SK-N-SH (cell line): ENCODE measurements at regions not wholly inside any gene's neighbourhood (a gene's known extent, or its start where the extent isn't known, plus 50 kb on each side); places are given as distances from the start of the nearest gene placed in this dataset.

Source experiments
- CTCF ChIA-PET: fragments of 300-600, 350-600 bp; formaldehyde crosslinking; extraction: SDS; loops from one replicate; lab custom pipeline; 2021; lab: Yijun Ruan, JAX
- POLR2A ChIA-PET: fragments of 350-600 bp; sonication (Branson Sonifier 250); formaldehyde crosslinking; extraction: SDS; loops from one replicate; lab custom pipeline; 2020; ENCODE audit warnings: antibody characterized with exemption, inconsistent platforms; lab: Yijun Ruan, JAX
- DNase-seq: peaks from one replicate; pipeline ENCODE4 v3.0.0; 2012
- H2AFZ ChIP-seq: fragments of 200-600 bp; sonication (generic); 2 replicates; pipeline ENCODE4 v1.8.1; 2016; ENCODE audit warnings: antibody characterized with exemption, mild to moderate bottlenecking, low read depth
- H3F3A ChIP-seq: fragments of 200-600 bp; sonication (generic); replicated peaks from 2 replicates; pipeline ENCODE3; 2016; ENCODE audit warnings: antibody characterized with exemption, mild to moderate bottlenecking; ENCODE audit not compliant: insufficient read depth
- H3K27ac ChIP-seq, 2 experiments: fragments of 200-500 bp in 1 of 2; fragments of 200-600 bp in 1 of 2; sonication (Bioruptor generic) in 1 of 2; sonication (generic), shearing (Covaris generic) in 1 of 2; 2 replicates each; pipeline versions ENCODE4 v1.5.1 to v1.6.1; 2014 to 2016; ENCODE audit warnings: low read depth in 2 of 2, inconsistent platforms in 1 of 2, low read length in 1 of 2, mild to moderate bottlenecking in 1 of 2, mixed read lengths in 1 of 2
- H3K27me3 ChIP-seq: fragments of 200-600 bp; sonication (generic), shearing (Covaris generic); 2 replicates; pipeline ENCODE4 v1.6.1; 2016; ENCODE audit warnings: mixed run types; ENCODE audit not compliant: insufficient read depth
- H3K36me3 ChIP-seq, 2 experiments: fragments of 200-500 bp in 1 of 2; fragments of 200-600 bp in 1 of 2; sonication (Bioruptor generic) in 1 of 2; sonication (generic) in 1 of 2; replicated peaks in 1 of 2; 2 replicates each; pipeline versions ENCODE3 to v1.5.1; 2014 to 2016; ENCODE audit warnings: low read length in 1 of 2, mild to moderate bottlenecking in 1 of 2; ENCODE audit not compliant: insufficient read depth in 2 of 2, control insufficient read depth in 1 of 2
- H3K4me1 ChIP-seq, 2 experiments: fragments of 200-500 bp in 1 of 2; fragments of 200-600 bp in 1 of 2; sonication (Bioruptor generic) in 1 of 2; sonication (generic), shearing (Covaris generic) in 1 of 2; 2 replicates each; pipeline versions ENCODE4 v1.5.1 to v1.6.1; 2014 to 2016; ENCODE audit warnings: low read depth in 1 of 2, low read length in 1 of 2, mixed run types in 1 of 2; ENCODE audit not compliant: insufficient read depth in 2 of 2, control insufficient read depth in 1 of 2
- H3K4me2 ChIP-seq: fragments of 200-600 bp; sonication (generic), shearing (Covaris generic); 2 replicates; pipeline ENCODE4 v1.6.1; 2017; ENCODE audit warnings: mixed run types
- H3K4me3 ChIP-seq, 2 experiments: fragments of 200-500 bp in 1 of 2; fragments of 200-600 bp in 1 of 2; sonication (Bioruptor generic) in 1 of 2; sonication (generic), shearing (Covaris generic) in 1 of 2; 2 replicates each; pipeline versions ENCODE4 v1.5.1 to v1.8.1; 2014 to 2016; ENCODE audit warnings: low read depth in 2 of 2, inconsistent platforms in 1 of 2, low read length in 1 of 2, mild to moderate bottlenecking in 1 of 2, mixed read lengths in 1 of 2, moderate library complexity in 1 of 2
- H3K79me2 ChIP-seq: fragments of 200-600 bp; sonication (generic); 2 replicates; pipeline ENCODE4 v1.8.1; 2017; ENCODE audit warnings: mild to moderate bottlenecking; ENCODE audit not compliant: insufficient read depth
- H3K9ac ChIP-seq: fragments of 200-600 bp; sonication (generic); 2 replicates; pipeline ENCODE4 v1.6.1; 2017; ENCODE audit warnings: mixed run types
- H3K9me2 ChIP-seq: fragments of 200-600 bp; sonication (generic); 2 replicates; pipeline ENCODE4 v1.6.1; 2017; ENCODE audit warnings: mixed run types
- H3K9me3 ChIP-seq: fragments of 200-600 bp; sonication (generic); 2 replicates; pipeline ENCODE4 v1.6.1; 2017; ENCODE audit warnings: mixed run types, mild to moderate bottlenecking, moderate library complexity
- H4K20me1 ChIP-seq: fragments of 200-600 bp; sonication (generic); 2 replicates; pipeline ENCODE4 v1.6.1; 2017; ENCODE audit warnings: mild to moderate bottlenecking, mixed run types; ENCODE audit not compliant: insufficient read depth
- ELF1 ChIP-seq: IDR thresholded peaks from 2 replicates; pipeline ENCODE4 v1.4.0; 2012
- EP300 ChIP-seq, 2 experiments: IDR thresholded peaks; 2 replicates each; pipeline versions ENCODE4 v1.4.0 to v1.6.1; 2012; ENCODE audit warnings: borderline replicate concordance in 1 of 2, low read depth in 1 of 2, low read length in 1 of 2
- EZH2phosphoT487 ChIP-seq: fragments of 200-600 bp; sonication (generic); IDR thresholded peaks from 2 replicates; pipeline ENCODE4 v1.6.1; 2017; ENCODE audit warnings: low read depth, mixed run types, mild to moderate bottlenecking, antibody characterized with exemption, moderate library complexity, borderline replicate concordance
- FOSL2 ChIP-seq: IDR thresholded peaks from 2 replicates; pipeline ENCODE4 v1.4.0; 2012; ENCODE audit warnings: low read depth, mild to moderate bottlenecking, moderate library complexity, borderline replicate concordance
- FOXJ3 ChIP-seq: sonication (generic); formaldehyde crosslinking; IDR thresholded peaks from 2 replicates; pipeline ENCODE4 v1.5.1; 2020; ENCODE audit warnings: mild to moderate bottlenecking, missing genetic modification reagents
- GABPA ChIP-seq: IDR thresholded peaks from 2 replicates; pipeline ENCODE4 v1.4.0; 2012; ENCODE audit warnings: low read depth, mild to moderate bottlenecking
- MEF2A ChIP-seq: IDR thresholded peaks from 2 replicates; pipeline ENCODE4 v1.4.0; 2012; ENCODE audit warnings: low read depth, borderline replicate concordance
- MXI1 ChIP-seq: IDR thresholded peaks from 2 replicates; pipeline ENCODE4 v1.6.1; 2012; ENCODE audit warnings: mild to moderate bottlenecking, low read depth, low read length, improper control_type of control experiment
- NRF1 ChIP-seq: IDR thresholded peaks from 2 replicates; pipeline ENCODE4 v1.6.1; 2012; ENCODE audit warnings: low read depth, mild to moderate bottlenecking, low read length
- RCOR1 ChIP-seq: fragments of 150-350 bp; IDR thresholded peaks from 2 replicates; pipeline ENCODE4 v1.6.1; 2017; ENCODE audit warnings: antibody characterized with exemption, low read length
- RFX5 ChIP-seq: IDR thresholded peaks from 2 replicates; pipeline ENCODE4 v1.6.1; 2012; ENCODE audit warnings: mild to moderate bottlenecking, improper control_type of control experiment, low read length
- TAF1 ChIP-seq: IDR thresholded peaks from 2 replicates; pipeline ENCODE4 v1.6.1; 2012; ENCODE audit warnings: low read depth, mild to moderate bottlenecking, low read length, moderate library complexity, borderline replicate concordance
- TCF12 ChIP-seq: IDR thresholded peaks from 2 replicates; pipeline ENCODE4 v1.4.0; 2012
- TEAD4 ChIP-seq: IDR thresholded peaks from 2 replicates; pipeline ENCODE4 v1.4.0; 2012; ENCODE audit warnings: mild to moderate bottlenecking, borderline replicate concordance; ENCODE audit not compliant: insufficient read depth
- YY1 ChIP-seq: IDR thresholded peaks from 2 replicates; pipeline ENCODE4 v1.4.0; 2012; ENCODE audit warnings: low read depth, mild to moderate bottlenecking
- WGBS: methylation state at CpG from one replicate; pipeline ENCODE4 v1.1.6; 2017; ENCODE audit warnings: low lambda C conversion rate; 5-methylcytosine and 5-hydroxymethylcytosine counted together
- TF ChIP-seq, protein P1 (sequence below): IDR thresholded peaks from 2 replicates; pipeline ENCODE4 v1.6.1; 2012; ENCODE audit warnings: mild to moderate bottlenecking, low read depth, low read length, moderate library complexity
- TF ChIP-seq, protein P2 (sequence below): IDR thresholded peaks from 2 replicates; pipeline ENCODE4; 2012
- TF ChIP-seq, protein P3 (sequence below): fragments of 200-600 bp; sonication (generic); IDR thresholded peaks from 2 replicates; pipeline ENCODE4 v1.6.1; 2017; ENCODE audit warnings: antibody characterized with exemption, mild to moderate bottlenecking, moderate library complexity

- TF ChIP-seq, protein P1, sequence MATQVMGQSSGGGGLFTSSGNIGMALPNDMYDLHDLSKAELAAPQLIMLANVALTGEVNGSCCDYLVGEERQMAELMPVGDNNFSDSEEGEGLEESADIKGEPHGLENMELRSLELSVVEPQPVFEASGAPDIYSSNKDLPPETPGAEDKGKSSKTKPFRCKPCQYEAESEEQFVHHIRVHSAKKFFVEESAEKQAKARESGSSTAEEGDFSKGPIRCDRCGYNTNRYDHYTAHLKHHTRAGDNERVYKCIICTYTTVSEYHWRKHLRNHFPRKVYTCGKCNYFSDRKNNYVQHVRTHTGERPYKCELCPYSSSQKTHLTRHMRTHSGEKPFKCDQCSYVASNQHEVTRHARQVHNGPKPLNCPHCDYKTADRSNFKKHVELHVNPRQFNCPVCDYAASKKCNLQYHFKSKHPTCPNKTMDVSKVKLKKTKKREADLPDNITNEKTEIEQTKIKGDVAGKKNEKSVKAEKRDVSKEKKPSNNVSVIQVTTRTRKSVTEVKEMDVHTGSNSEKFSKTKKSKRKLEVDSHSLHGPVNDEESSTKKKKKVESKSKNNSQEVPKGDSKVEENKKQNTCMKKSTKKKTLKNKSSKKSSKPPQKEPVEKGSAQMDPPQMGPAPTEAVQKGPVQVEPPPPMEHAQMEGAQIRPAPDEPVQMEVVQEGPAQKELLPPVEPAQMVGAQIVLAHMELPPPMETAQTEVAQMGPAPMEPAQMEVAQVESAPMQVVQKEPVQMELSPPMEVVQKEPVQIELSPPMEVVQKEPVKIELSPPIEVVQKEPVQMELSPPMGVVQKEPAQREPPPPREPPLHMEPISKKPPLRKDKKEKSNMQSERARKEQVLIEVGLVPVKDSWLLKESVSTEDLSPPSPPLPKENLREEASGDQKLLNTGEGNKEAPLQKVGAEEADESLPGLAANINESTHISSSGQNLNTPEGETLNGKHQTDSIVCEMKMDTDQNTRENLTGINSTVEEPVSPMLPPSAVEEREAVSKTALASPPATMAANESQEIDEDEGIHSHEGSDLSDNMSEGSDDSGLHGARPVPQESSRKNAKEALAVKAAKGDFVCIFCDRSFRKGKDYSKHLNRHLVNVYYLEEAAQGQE: no peak
- TF ChIP-seq NRF1: no peak
- TF ChIP-seq GABPA: no peak
- TF ChIP-seq, all 33 proteins: peak for 0
These were observed 339.7 kb upstream of the EDNRB start (continued) for GRCh38 chr13:78258304-78258703.

- no peaks in the 10 kb centered on the region; a peak in 1 of 4 replicates for H3K4me1 ChIP-seq
- H3K36me3 ChIP-seq: no peaks in the 10 kb centered on the region
- ChIA-PET CTCF (interaction anchor here (1.3 kb wide), 1 partner anchor 14 kb away, joined by 5 read pairs; no protein-coding TSS in a partner anchor), POLR2A (no interaction called here)
- no peaks in the 10 kb centered on the region for H3K79me2 ChIP-seq
- H4K20me1 ChIP-seq: no peaks in the 10 kb centered on the region
- H3K27me3 ChIP-seq: no peaks in the 10 kb centered on the region
- H3K9me3 ChIP-seq: no peaks in the 10 kb centered on the region
- no peak for TF ChIP-seq EP300 (IDR thresholded peaks at IDR 0.05; ENCODE audit: borderline replicate concordance in 1 of 2, low read depth in 1 of 2, low read length in 1 of 2)
- TF ChIP-seq TAF1: no peak
- TF ChIP-seq MXI1: no peak
- no peak for TF ChIP-seq YY1
- TF ChIP-seq TEAD4: no peak
- TF ChIP-seq FOXJ3 (CRISPR knock-in tag): no peak
- no peak for TF ChIP-seq RFX5
- no peak for TF ChIP-seq NRF1
- TF ChIP-seq ELF1: no peak
- TF ChIP-seq FOSL2: no peak
- no peak for TF ChIP-seq EZH2phosphoT487
- TF ChIP-seq MEF2A: no peak
- TF ChIP-seq GABPA: no peak
- TF ChIP-seq RCOR1: no peak
- TF ChIP-seq, protein P2, sequence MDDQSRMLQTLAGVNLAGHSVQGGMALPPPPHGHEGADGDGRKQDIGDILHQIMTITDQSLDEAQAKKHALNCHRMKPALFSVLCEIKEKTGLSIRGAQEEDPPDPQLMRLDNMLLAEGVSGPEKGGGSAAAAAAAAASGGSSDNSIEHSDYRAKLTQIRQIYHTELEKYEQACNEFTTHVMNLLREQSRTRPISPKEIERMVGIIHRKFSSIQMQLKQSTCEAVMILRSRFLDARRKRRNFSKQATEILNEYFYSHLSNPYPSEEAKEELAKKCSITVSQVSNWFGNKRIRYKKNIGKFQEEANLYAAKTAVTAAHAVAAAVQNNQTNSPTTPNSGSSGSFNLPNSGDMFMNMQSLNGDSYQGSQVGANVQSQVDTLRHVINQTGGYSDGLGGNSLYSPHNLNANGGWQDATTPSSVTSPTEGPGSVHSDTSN: no peak
- TF ChIP-seq TCF12: no peak
- TF ChIP-seq, protein P3, sequence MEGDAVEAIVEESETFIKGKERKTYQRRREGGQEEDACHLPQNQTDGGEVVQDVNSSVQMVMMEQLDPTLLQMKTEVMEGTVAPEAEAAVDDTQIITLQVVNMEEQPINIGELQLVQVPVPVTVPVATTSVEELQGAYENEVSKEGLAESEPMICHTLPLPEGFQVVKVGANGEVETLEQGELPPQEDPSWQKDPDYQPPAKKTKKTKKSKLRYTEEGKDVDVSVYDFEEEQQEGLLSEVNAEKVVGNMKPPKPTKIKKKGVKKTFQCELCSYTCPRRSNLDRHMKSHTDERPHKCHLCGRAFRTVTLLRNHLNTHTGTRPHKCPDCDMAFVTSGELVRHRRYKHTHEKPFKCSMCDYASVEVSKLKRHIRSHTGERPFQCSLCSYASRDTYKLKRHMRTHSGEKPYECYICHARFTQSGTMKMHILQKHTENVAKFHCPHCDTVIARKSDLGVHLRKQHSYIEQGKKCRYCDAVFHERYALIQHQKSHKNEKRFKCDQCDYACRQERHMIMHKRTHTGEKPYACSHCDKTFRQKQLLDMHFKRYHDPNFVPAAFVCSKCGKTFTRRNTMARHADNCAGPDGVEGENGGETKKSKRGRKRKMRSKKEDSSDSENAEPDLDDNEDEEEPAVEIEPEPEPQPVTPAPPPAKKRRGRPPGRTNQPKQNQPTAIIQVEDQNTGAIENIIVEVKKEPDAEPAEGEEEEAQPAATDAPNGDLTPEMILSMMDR: no peak
- H3K27ac ChIP-seq: no peak overlapping the region
- H3K9me2 ChIP-seq: no peaks in the 10 kb centered on the region
- WGBS: 78% methylated on average over 1 of the region's 1 CpG
- H3F3A ChIP-seq: no peaks in the 10 kb centered on the region
- H3K4me3 ChIP-seq: no peak overlapping the region
- H2AFZ ChIP-seq: no peak overlapping the region
- DNase-seq: no peak
- no peak overlapping the region for H3K9ac ChIP-seq
- H3K4me2 ChIP-seq: no peak overlapping the region
These were observed 337.9 kb upstream of the EDNRB start for GRCh38 chr13:78256484-78256883.
